HG03342 (cell line): ENCODE measurements at regions not wholly inside any gene's neighbourhood (a gene's known extent, or its start where the extent isn't known, plus 50 kb on each side); places are given as distances from the start of the nearest gene placed in this dataset.
"Not testable (repeated sequence)": the region's sequence is repeated elsewhere in the genome, so short reads cannot be mapped to it uniquely, and the experiment has no call there.

Source experiments
- ATAC-seq: cut with Tn5 transposase; IDR thresholded peaks from one replicate; pipeline ENCODE4 v1.9.1; 2021; ENCODE audit warnings: mild to moderate bottlenecking, moderate library complexity; ENCODE audit not compliant: unreplicated experiment

DNA sequence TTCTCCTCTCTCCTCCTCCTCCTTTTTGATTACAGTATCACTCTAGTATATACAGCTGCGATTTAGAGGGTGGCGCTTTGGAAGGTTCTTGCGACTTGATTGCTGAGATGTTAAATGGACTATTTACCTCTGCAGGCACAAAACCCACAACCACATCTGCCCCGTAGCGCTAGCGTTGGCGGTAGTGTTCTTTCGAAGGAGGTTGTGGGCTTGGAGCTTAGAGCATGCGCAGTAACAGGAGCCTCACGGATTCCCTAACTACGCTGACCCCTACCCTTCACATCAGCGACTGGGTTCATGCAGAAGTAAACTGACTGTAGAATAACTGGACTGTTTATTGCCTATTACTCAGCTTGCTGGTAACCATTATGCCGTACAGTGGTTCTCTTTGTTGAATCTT is 58.0 kb downstream of the CGGBP1 start:
- peak; percentile 28 for ATAC-seq

DNA sequence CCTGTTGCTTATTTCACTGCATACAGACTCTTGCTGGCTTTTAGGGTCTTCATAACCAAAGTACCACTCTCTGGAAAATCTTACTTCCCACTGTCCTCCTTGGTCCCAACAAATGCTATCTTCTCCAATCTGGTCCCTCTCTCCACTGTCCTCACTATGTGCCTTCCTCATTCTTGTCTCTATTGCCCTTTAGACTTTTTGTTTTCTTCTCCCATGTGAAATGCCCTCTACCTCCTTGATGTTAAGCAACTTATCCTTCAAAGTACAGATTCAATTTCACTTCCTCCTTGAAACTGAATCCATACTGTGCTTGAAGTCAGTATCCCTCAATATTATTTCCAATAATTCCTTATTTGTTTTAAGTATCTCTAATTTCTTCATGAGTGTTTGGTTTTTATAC is 60.8 kb downstream of the CGGBP1 start:
- no peak for ATAC-seq

GRCh38 chr3:87997298-87997697 is 61.5 kb downstream of the CGGBP1 start:
- ATAC-seq = peak; percentile 87

DNA sequence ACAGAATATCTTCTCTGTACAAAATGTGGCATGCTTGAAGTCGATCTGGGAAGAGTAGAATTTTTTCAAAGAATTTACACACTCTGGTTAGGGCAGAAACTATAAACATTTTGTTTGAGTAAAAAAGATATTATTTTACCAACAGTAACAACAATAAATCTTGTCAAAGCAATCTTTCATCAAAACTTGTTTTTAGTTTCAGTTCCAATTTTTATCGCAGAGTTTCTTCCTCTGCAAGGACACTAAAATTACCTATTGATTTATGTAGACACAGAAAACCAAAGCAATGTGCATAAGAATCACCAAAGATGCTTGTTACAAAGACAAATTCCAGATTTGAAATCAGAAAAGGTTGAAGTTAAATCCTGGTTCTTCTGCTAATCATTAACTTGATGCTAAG is 61.9 kb downstream of the CGGBP1 start:
- no peak for ATAC-seq

DNA sequence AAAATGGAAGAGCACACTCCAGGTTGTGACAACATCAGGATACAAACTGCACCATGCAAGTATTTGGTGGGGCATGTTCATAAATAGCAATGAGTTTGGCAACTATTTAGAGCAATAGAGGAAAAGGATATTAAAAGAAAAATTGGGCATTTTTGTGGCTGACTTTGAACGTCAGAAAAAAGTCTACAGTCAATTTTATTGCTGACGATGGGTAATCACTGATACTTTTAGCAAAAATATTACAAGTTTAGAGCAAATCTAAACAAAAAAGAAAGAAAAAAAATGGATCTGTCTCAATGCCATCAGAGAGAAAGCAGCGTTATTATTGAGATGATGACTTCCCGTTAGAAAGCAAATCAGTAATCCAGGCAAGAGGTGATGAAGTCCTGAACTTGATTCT is 65.2 kb downstream of the CGGBP1 start:
- ATAC-seq = no peak

GRCh38 chr3:87987952-87988351 is 70.9 kb downstream of the CGGBP1 start:
- no peak for ATAC-seq

DNA sequence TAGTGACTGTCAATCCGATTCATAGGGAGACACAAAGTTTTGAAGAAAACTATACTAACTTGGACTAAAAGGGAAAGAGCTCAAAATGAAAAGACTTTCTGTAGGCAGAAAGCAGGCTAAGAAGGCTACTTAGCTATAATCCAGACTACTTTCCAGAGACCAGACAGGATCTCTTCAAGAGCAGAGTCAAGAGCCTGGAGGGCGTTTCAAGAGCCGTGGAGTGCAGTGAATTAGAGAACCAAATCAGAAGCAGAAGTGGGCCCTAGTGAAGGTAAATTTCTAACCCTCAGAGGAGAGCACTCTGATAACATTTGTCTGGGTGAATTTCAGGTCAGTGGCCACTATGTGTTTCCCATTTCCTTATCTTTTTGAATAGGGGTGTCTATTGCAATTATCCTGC is 76.4 kb downstream of the CGGBP1 start:
- no peak for ATAC-seq

- no peak for ATAC-seq
These were observed 79.3 kb downstream of the CGGBP1 start for GRCh38 chr3:87979527-87979926.

DNA sequence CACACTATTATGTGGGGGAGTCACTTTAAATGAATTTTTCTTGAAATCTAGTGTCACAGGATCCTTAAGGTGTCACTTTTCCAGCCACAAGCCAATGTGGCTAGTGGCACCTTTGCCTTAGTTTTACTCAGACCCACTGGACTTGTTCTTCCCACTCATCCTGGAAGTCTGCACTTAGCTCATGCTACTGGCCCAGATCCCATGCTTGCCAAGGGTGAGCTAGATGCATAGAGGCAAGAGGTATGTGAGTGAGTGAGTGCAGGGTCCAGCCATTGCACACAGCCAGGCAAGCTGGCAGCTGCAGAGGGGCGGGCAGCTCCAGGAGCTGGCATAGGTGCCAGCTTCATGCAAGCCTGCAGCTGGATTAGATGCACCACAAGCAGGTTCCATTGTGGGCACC is 81.0 kb downstream of the CGGBP1 start:
- no peak for ATAC-seq

GRCh38 chr3:87975716-87976115 is 83.1 kb downstream of the CGGBP1 start:
- ATAC-seq = no peak

- ATAC-seq = no peak
These were observed 84.9 kb downstream of the CGGBP1 start for GRCh38 chr3:87973906-87974305.

- ATAC-seq = no peak
These were observed 89.2 kb downstream of the CGGBP1 start for GRCh38 chr3:87969620-87970019.

DNA sequence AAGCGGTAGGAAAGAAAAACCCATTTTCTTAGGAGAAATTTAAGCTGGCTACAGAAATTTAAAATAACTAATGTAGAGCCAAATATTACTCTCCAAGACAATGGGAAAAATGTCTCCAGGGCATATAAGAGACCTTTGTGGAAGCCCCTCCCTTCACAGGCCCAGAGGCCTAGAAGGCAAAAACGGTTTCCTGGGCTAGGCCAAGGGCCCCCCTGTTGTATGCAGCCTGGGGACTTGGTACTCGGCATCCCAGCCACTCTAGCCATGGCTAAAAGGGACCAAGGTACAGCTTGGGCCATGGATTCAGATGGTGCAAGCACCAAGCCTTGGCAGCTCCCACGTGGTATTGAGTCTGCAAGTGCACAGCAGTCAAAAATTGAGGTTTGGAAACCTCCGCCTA is 90.1 kb downstream of the CGGBP1 start:
- no peak for ATAC-seq

GRCh38 chr3:87958289-87958688 is 100.5 kb downstream of the CGGBP1 start:
- no peak for ATAC-seq

DNA sequence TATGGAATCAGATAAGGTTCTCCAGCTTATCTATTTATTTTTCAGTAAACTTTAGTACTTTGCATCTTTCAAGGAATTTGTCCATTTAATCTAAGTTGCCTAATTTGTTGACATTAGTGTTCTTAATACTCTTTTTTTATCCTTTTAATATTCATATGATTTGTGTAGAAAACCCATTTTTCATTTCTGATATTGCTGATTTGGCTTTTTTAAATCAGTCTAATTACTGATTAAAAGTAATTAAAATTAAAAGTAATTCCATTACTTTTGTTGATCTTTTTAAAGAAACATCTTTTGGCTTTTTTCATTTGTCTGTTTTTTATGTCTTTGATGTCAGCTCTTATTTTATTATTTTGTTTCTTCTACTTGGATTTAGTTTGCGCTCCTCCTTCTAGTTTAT is 101.2 kb downstream of the CGGBP1 start:
- no peak for ATAC-seq

GRCh38 chr3:87949879-87950208 is 109.0 kb downstream of the CGGBP1 start:
- peak; percentile 54 for ATAC-seq

GRCh38 chr3:87949189-87949878 is 109.5 kb downstream of the CGGBP1 start:
- peak; percentile 86 for ATAC-seq

DNA sequence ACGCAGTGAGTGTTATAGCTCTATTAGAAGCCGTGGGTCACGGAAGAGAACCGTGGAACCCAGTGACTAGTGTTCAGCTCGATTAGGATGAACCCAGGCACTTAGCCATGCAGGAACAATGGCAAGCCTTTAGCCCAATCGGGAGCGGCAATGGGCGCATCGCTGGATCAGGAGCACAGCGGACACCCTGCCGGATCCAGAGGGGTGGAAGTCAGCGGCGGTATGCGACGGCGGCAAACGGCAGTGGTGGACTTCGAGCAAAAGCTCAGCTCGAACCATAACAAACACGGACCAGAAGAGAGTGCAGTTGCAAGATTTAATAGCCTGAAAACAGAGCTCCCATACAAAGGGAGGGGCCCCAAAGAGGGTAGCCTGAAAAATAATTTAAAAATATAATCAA is 112.8 kb downstream of the CGGBP1 start:
- ATAC-seq = not testable (repeated sequence)

GRCh38 chr3:87942256-87942655 is 116.5 kb downstream of the CGGBP1 start:
- not testable (repeated sequence) for ATAC-seq

DNA sequence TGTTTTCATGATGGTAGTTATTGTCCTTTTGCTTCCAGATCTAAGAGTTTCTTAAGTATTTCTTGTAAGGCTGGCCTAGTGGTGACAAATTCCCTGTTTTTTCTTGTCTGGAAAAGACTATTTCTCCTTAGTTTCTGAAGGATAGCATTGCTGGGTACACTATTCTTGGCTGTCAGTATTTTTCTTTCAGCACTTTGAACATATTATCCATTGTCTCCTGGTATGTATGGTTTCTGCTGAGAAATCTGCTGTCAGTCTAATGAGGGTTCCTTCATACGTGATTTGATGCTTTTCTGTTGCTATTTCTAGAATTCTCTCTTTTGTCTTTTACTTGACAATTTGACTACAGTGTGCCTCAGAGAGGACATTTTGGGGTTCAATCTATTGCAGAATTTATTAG is 134.3 kb downstream of the CGGBP1 start:
- ATAC-seq = no peak

DNA sequence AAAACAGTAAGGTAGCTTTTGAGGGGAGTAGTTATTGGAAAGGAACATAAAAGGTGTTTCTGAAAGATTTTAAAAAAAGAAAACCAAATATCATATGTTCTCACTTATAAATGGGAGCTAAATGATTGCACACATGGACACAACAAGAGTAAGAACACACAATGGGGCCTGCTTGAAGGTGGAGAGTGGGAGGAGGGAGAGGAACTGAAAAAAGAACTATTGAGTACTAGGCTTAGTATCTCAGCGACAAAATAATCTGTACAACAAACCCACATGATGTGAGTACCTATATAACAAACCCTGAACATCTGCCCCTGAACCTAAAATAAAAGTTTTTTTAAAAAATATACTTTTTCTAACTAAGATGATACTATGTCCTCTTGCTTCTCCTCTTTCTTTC is 138.3 kb downstream of the CGGBP1 start:
- ATAC-seq = no peak

GRCh38 chr3:87901141-87901540 is 157.7 kb downstream of the CGGBP1 start:
- ATAC-seq = no peak

GRCh38 chr3:87900061-87900460 is 158.7 kb downstream of the CGGBP1 start:
- ATAC-seq = no peak
